ENCODE measurements at regions not wholly inside any gene's neighbourhood (a gene's known extent, or its start where the extent isn't known, plus 50 kb on each side); places are given as distances from the start of the nearest gene placed in this dataset.
A peak's percentile ranks its signal among the peaks of the same experiment; 100 is the strongest.

- DNase-seq: no peak
These were observed 52.0 kb upstream of the GRAMD1B start for GRCh38 chr11:123378096-123378495.

GRCh38 chr11:123377355-123377754 lies 52.7 kb upstream of the GRAMD1B start:
- DNase-seq: no peak

DNA sequence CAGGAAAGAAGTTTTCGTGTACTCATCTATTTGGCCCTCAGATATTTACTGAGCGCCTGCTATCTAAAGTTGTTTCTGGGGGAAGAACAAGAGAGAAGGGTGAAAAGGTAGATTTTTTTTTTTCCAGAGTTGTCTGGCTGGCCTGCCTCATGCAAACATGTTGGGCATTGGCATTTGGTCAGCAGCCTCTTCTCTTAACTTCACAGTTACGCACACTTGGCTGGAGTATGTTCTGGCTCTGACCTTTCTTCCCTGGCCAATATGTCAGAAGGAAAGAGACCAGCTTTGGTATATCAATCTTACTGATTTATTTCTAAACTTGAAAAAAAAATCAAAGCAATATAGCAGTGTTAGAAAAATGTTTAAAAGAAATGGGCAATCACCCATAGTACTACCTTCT lies 54.2 kb upstream of the GRAMD1B start:
- no peak for DNase-seq

GRCh38 chr11:123374622-123374968 lies 55.5 kb upstream of the GRAMD1B start:
- DNase-seq: no peak

DNA sequence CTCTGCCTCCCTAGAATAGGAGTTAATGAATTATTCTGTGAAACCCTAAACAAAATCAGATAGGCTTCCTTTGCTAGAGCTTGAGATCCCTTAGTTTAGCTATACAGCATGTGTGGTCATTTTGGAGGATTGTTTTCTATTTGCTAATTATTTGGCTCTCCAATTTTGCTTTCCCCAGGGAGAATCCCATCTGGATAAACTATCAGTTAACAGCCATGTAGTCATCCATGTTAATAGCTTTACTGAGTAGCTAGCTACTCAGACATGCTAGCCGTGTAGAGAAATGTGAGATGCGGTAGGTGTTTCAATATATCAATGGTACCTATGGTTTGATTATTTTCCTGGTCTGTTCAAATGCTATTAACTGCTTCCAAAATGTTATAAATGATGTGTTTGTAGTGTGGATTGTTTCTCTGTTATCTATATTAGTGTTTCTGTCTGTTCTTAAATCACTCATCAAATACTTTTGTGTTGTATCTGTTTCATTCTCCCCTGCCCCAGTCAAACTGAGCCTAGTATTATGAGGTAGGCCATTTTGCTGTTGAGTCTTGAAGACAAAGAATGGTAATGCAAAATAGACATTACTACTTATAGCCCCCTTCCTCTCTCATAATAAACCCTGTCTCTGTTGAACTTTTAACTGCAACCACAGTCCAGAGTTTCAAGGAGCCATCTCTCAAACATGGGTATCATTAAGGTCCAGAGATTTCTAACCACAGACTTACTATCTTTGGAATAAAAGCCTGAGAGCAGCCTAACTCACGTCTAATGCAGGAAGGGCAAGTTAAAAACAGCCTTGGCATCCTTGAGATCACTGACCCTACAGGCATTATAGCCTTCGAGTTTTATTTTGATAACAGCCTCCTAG lies 56.1 kb upstream of the GRAMD1B start:
- DNase-seq: no peak

- no peak for DNase-seq
These were observed 58.4 kb upstream of the GRAMD1B start for GRCh38 chr11:123371506-123372297.

- no peak for DNase-seq
These were observed 63.1 kb upstream of the GRAMD1B start for GRCh38 chr11:123366924-123367323.

- DNase-seq: no peak
These were observed 64.1 kb upstream of the GRAMD1B start for GRCh38 chr11:123365955-123366354.

GRCh38 chr11:123364080-123364479 lies 66.0 kb upstream of the GRAMD1B start:
- DNase-seq: no peak

GRCh38 chr11:123363556-123363955 lies 66.5 kb upstream of the GRAMD1B start:
- DNase-seq: no peak

DNA sequence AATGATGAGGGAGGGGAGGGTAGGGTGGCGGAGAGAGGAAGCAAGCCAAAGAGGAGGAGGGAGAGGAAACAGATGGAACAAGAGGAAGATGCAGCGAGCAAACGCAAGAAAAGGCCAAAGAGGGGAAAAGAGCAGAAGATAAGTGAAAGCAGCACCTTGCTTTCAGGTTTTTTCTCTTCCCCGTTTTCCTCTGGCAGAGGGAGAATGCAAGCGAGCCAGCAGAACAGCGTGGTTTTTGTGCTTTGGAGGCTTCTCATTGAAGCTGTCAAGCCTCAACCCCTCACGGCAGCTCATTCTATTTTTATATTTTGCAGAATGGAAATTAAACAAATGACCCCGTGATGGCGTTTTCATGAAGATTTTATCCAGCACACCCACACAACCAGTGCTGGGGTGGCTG lies 67.1 kb upstream of the GRAMD1B start:
- DNase-seq: no peak

- DNase-seq: no peak
These were observed 67.9 kb upstream of the GRAMD1B start for GRCh38 chr11:123362186-123362585.

DNA sequence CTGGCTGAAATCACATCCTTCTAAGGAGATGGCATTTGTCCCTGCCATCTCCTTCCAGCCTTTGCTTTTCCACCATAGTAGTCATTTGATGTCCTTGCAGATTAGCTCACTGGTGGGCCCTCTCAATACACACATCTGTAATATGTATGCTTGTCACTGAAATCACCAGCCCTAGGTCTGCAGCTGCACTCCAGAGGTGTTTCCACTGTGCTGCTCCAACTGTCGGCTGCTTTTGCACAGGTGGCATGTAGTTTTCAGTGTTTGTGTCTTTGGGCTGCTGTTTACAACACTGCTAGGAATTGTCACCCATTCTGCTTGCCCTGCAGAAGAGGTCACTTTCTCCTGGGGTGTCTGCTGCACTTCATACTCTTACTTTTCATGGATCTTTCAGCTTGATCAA lies 69.0 kb upstream of the GRAMD1B start:
- no peak for DNase-seq

GRCh38 chr11:123360267-123360936 lies 69.7 kb upstream of the GRAMD1B start:
- DNase-seq: no peak

DNA sequence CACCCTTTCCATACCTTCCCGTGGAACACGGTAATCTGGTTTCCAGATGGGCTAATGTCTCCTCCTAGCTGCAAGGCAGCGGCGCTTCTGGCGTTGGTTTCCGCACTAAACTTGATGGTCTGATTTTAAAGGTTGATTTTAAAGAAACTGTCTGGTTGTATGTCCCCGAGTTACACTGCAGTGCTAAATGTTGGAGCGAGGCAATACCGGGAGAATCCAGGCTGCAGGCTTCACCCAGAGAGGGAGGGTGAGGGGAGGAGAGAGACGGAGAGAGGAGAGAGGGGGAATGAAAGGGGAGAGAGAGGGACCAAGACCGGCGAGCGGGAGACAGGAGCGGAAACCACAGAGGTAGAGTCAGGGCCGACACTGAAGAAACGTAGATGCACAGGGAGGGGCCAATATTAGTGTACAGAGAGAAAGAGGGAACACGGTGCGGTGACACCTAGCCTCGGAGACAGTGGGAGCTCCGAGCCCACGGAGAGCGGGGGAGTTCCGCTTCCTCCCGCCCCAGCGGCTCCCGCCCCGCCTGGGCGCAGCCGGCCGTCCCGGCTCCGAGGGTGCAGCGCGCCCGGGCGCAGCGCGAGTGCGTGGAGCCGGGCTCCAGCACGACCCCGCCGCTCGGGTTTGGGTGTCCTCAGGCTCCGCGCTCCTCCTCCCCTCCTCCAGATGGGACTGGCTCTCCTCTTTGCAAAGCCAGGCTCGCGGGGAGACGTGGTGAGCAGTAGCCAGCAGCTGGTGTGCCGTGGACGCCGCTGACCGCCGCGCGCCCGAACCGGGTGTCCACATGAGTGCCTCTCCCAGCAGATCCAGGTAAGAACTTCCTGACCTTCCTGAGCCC lies 71.9 kb upstream of the GRAMD1B start:
- DNase-seq: peak; percentile 8

DNA sequence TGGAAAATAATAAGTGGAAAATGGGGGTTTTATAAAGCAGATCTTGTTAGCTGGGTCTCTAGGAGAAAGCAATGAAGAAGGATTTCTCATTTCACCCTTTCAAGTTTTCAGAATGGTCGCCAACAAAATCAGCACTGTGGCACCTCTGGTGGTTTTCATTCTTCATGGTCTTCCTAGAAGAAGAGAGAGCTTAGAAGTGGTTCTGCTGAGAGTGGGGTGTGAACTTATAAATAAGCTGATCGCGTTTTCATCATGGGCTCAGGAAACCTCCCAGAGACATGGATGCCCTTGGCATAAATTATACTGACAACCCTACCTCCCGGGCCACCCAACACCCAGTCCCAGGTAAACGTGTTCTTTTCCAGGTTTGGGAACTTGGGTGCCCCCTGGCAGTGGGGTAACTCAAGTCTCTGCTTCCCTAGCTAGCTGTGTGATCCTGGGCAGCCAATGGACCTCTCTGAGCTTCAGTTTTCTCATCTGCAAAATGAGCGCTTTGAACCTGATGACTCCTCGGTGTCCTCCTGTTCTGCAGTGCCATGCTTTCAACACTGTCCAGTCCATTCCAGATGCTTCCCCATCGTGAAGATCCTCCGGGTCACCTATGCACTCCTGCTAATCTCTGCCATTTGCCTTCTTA lies 72.6 kb upstream of the GRAMD1B start:
- no peak for DNase-seq

- no peak for DNase-seq
These were observed 73.5 kb upstream of the GRAMD1B start for GRCh38 chr11:123356539-123356938.

DNA sequence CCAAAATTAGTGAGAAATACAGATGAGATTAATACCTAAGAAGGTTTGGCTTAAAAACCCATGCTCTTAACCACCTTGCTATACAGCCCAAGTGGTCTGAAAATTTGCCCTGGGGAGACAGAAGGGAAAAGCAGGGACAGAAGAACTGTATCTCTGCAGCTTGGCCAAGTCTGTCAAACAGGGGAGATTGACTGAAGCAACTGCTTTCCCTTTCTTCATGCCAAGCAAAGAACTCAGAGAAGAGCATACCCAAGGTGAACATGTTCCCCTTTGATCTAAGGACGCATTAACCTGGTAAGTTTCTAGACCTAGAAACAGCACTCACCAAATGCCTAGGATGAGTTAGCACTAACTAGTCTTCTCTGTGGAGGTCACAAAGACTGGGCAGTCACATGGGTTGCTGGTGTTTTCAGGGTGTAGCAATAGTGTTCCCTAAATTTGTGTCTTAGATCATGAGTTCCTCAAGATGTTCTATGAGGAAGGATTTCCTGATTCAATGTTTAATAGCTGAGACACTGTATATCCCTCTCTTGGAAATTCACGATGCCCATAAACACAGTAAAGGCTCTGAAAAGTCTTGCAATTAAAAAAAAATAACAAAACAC lies 75.6 kb upstream of the GRAMD1B start:
- no peak for DNase-seq

GRCh38 chr11:123351375-123351774 lies 78.7 kb upstream of the GRAMD1B start:
- DNase-seq: no peak

- no peak for DNase-seq
These were observed 80.7 kb upstream of the GRAMD1B start for GRCh38 chr11:123349382-123349781.

- DNase-seq: no peak
These were observed 85.2 kb upstream of the GRAMD1B start for GRCh38 chr11:123344790-123345357.

All from fibroblast of skin of back (primary cell).